Adrenal gland (tissue), 5 donors: ENCODE measurements at regions not wholly inside any gene's neighbourhood (a gene's known extent, or its start where the extent isn't known, plus 50 kb on each side); places are given as distances from the start of the nearest gene placed in this dataset.

Source experiments
- POLR2A ChIP-seq, 2 donors: fragments of 450-650 bp; IDR thresholded peaks; one replicate each; pipeline ENCODE4 v1.6.1; 2017; ENCODE audit warnings: antibody characterized with exemption in 2 of 2, mild to moderate bottlenecking in 2 of 2, moderate library complexity in 1 of 2
- TF ChIP-seq, protein P1 (sequence below), 6 experiments: fragments of 450-650 bp in 4 of 6; fragments of 200-600 bp in 2 of 6; sonication (generic) in 1 of 6; IDR thresholded peaks; 1 replicate in 5 of 6; 2 replicates in 1 of 6; pipeline versions ENCODE4 v1.5.1 to v1.8.0; 2016 to 2021; ENCODE audit warnings: antibody characterized with exemption in 6 of 6, mild to moderate bottlenecking in 2 of 6, moderate library complexity in 1 of 6
- donor health status: DM: no; HTN: no; CAD: no.

DNA sequence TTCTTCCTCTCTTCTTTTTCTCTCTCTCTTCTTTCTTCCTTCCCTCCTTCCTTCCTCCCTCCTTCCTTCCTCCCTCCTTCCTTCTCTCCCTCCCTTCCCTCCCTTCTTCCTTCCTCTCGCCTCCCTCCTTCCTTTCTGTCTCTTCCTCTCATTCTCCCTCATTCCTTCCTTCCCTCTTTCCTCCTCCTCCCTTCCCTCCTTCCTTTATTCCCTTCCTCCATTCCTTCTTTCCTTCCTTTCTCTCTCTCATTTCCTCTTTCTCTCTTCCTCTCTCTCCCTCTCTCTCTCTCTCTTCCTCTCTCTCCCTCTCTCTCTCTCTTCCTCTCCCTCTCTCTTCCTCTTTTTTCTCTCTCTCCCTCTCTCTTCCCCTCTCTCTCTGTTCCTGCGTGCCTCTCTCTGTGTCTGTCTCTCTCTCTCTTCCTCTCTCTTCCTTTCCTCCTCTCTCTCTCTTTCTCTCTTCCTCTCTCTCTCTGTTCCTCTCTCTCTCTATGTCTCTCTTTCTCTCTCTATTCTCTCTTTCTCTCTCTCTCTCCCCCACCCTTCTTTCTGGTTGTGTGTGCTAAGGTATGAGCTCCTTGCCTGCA, 80.1 kb upstream of the PFKP start:
- TF ChIP-seq, protein P1, sequence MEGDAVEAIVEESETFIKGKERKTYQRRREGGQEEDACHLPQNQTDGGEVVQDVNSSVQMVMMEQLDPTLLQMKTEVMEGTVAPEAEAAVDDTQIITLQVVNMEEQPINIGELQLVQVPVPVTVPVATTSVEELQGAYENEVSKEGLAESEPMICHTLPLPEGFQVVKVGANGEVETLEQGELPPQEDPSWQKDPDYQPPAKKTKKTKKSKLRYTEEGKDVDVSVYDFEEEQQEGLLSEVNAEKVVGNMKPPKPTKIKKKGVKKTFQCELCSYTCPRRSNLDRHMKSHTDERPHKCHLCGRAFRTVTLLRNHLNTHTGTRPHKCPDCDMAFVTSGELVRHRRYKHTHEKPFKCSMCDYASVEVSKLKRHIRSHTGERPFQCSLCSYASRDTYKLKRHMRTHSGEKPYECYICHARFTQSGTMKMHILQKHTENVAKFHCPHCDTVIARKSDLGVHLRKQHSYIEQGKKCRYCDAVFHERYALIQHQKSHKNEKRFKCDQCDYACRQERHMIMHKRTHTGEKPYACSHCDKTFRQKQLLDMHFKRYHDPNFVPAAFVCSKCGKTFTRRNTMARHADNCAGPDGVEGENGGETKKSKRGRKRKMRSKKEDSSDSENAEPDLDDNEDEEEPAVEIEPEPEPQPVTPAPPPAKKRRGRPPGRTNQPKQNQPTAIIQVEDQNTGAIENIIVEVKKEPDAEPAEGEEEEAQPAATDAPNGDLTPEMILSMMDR (IDR thresholded peaks at IDR 0.05), result no peak
- no peak for TF ChIP-seq POLR2A (IDR thresholded peaks at IDR 0.05)
